Colon (tissue), 2 donors: ENCODE measurements at regions not wholly inside any gene's neighbourhood (a gene's known extent, or its start where the extent isn't known, plus 50 kb on each side); places are given as distances from the start of the nearest gene placed in this dataset.
"Not testable (repeated sequence)": the region's sequence is repeated elsewhere in the genome, so short reads cannot be mapped to it uniquely, and the experiment has no call there.

Experiments
- FAIRE-seq: peaks from 2 replicates; lab custom pipeline; 2012; peaks lifted over from hg19 to GRCh38; lab: Jason Lieb, UNC
- donor health status: control.
- donor health status: control.

DNA sequence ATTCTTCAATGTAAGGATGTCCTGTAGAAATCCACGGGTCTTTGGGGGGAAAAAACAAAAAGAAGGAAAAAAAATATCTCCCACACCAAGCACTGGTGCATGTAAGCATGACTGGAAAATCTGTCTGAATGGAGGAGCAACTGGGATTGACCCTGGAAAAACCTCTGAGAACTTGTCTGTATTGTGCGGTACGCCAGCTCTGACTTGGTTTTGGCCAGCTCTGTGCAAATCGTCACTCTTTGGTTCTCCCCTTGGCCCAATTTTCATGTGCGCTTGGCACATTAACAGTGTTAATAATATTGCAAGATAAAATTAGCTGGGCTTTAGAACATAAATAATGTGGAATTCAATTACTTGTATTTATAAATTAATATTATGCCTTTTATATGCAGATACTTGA is 231.2 kb upstream of the HAND2 start:
- FAIRE-seq: no peak

DNA sequence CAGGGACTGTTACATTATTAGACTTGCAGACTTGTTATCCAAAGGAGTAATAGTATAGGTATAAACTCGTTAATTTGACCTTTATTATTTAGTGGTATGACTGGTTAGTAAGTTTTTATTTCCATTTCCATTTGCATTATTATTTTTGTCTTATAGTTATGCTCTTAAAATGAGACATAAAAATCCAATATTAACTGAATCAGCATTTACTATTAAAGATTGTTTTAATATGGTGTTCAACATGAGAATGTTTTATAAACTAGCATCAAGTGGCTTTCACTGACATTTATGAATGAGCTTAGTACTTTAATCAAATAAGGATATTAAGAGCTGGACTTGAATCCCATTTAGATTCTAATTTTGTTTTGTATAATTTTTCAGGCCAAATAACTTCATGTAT is 228.1 kb upstream of the HAND2 start:
- FAIRE-seq: no peak

DNA sequence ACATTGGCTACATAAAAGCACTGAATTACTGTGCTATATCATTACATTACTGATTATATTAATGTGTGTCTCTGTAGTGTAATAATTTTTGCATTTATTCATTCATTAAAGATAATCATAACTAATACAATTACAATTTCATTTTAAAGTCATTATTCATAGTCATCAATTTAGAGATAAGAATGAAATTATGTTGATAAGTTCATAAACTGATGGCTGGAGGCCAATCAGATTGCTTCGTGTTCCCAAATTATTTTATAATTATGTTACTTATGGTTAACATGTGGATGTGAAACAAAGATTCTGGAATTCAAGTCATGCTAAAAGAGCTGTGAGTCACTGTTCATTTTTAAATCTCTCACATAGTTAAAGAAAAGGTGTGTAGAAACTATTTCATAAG is 223.4 kb upstream of the HAND2 start:
- peak; percentile 5 for FAIRE-seq

GRCh38 chr4:173752610-173753230 is 222.7 kb upstream of the HAND2 start:
- no peak for FAIRE-seq

DNA sequence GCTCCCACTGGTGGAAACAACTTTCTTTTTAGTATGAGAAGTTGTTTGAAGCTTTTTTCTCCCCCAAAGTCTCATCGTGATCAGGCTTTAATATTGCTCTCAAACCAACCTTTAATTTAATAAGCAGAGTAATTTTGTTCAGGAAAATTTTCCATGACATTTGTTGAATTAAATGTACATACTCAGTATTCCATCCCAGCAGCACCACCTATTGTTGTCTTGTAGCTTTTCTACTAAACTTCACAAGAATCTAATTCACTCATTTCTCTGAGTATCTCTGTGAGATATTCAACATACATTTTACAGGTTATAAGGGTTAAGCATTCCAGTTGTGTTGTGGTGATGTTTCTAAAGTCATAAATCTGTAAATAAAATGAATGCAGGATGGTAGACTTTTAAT is 218.3 kb upstream of the HAND2 start:
- FAIRE-seq: no peak

- no peak for FAIRE-seq
Measured at GRCh38 chr4:173747537-173748257, 217.7 kb upstream of the HAND2 start.

GRCh38 chr4:173746424-173746823 is 216.4 kb upstream of the HAND2 start:
- FAIRE-seq: no peak

GRCh38 chr4:173745765-173746164 is 215.7 kb upstream of the HAND2 start:
- FAIRE-seq: no peak

GRCh38 chr4:173736840-173737239 is 206.8 kb upstream of the HAND2 start:
- no peak for FAIRE-seq

DNA sequence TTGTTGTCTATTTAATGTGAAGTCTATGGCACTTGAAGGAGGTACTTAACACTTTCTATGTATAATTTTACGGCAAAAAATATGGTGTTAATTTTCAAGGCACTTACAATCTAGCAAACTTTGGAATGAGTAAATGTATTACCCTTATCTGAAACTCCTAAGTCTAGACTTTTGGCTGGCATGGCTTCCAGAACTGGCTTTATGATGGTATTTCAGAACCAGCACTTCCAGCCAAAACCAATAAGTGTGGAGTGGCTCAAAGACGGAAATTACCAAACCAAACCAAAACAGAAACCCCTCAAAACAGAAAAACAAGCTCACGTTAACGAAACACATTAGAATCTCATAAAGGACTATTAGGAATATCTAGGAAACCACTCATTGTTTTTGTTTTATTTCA is 205.6 kb upstream of the HAND2 start:
- no peak for FAIRE-seq

- no peak for FAIRE-seq
Measured at GRCh38 chr4:173735049-173735448, 205.0 kb upstream of the HAND2 start.

DNA sequence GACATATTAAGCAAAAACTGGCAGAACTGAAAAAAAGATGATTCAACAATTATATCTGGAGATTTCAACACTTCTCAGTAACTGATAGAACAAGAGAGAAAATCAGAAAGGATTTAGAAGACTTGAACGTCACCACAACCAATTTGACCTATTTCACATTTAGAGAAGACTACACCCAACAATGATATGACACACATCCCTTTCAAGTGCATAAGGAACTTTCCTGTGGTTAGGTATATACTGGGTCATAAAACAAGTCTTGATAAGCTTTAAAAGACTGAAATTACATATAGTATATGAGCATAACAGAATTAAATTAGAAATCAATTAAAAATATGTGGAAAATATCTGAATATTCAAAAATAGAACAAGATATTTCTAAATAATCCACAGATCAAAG is 201.2 kb upstream of the HAND2 start:
- no peak for FAIRE-seq

DNA sequence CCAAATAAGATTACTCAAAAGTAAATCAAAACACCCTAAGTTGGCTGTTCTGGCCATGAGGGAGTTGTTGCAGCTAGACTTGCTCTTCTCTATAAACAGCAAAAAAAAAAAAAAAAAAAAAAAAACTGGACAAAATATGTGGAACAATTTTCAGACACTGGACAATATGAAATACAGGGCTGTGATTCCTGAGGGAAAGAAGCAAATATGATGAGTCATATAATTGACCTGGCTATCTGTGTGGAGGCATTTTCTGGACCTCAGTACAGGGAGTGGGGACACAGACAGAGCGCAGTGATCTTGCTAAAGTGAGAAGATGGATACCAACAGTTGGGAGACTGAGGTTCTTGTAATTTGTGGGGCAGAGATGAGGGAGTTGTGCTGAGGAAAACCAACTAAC is 192.0 kb upstream of the HAND2 start:
- FAIRE-seq: no peak

- FAIRE-seq: not testable (repeated sequence)
Measured at GRCh38 chr4:173718504-173718903, 188.5 kb upstream of the HAND2 start.

- no peak for FAIRE-seq
Measured at GRCh38 chr4:173717581-173717980, 187.6 kb upstream of the HAND2 start.

- FAIRE-seq: no peak
Measured at GRCh38 chr4:173714456-173714855, 184.4 kb upstream of the HAND2 start.

DNA sequence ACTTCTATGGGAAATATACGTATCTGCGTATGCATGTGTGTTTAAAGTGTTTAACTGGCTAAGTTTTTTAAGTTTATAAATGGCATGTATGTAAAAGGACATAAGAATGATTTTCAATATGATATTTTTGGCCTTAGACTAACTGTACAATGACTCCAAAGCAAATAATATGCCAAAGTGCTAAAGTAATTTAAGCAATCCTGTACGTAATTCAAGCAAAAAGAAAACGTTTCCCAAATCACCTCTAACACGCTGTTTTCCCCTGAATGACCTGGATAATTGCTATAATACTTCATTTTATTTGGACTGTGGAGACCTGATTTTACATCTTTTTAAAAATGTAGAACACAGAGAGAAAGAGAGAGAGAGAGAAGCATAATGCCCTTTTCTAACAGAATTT is 183.0 kb upstream of the HAND2 start:
- no peak for FAIRE-seq

DNA sequence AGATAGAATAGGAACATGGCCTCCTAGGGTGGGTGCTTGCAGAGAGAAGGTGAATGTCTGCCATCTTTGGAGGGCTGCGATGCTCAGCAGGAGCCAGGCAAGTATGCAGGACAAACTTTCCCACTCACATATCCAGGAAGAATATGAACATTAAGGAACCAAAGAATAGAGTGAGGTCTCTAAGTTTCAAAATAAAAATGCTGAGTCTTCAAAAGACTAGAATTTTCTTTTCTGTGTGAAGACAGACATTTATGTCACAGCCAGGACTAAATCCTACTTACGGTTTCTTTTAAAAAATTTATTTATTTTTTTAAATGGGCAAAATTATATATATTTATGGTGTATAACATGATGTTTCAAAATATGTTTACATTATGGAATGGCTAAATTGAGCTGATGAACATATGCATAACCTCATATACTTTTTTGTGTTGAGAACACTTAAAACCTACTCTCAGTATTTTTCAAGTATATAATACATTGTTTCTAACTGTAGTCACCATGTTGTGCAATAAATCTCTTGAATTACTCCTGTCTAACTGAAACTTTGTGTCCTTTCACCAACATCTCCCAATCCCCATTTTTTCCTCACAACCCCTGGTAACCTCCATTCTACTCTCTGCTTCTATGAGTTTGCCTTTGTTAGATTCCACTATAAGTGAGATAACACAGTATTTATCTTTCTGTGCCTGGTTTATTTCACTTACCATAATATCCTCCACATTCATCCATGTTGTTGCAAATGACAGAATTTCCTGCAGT is 177.8 kb upstream of the HAND2 start:
- no peak for FAIRE-seq

DNA sequence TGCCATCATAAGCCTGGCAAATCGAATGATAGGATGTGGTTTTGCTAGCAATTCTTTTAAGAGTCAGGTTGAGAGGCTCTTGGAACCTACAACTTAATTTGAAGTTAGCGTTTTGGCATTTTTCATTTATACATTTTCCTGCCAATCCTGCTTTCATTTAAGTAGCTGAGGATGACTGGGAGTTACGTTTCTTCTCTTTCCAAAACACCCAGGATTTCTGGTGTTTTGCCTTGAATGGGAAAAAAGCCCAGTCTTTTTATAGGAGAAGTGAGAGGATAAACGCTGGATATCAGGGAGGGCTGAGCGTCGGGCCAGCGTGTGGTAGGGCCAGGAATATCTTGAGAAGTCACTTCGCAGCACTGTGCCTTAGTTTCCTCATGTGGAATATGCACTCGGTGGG is 174.2 kb upstream of the HAND2 start:
- FAIRE-seq: no peak

GRCh38 chr4:173703021-173703420 is 173.0 kb upstream of the HAND2 start:
- no peak for FAIRE-seq

DNA sequence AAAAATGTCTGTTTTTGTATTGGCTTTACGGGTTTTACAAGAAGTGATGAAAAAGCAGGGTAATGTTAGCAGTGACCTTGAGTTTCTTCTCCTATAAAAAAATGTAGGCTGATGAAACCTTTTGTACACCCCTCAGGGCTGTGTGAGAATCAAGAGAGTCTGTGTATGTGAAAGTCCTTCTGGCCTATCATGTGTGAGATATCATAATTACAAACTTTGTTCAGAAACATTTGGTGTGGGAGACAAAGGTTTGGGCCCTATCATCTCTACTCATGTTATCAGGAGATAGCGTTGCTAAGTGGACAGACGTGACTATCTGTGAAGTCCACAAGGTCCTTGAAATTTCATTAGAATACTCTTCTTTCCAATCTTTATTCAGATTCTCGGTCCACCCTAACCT is 170.6 kb upstream of the HAND2 start:
- no peak for FAIRE-seq

GRCh38 chr4:173699841-173700475 is 169.9 kb upstream of the HAND2 start:
- no peak for FAIRE-seq
